NB4 (cell line): ENCODE measurements at regions not wholly inside any gene's neighbourhood (a gene's known extent, or its start where the extent isn't known, plus 50 kb on each side); places are given as distances from the start of the nearest gene placed in this dataset.

Source experiments
- DNase-seq: peaks from one replicate; pipeline ENCODE4 v3.0.0; 2010; ENCODE audit warnings: low read depth
- H3K4me3 ChIP-seq: one replicate; pipeline ENCODE4 v1.5.1; 2011; ENCODE audit warnings: mild to moderate bottlenecking, low read depth, low read length, moderate library complexity
- CTCF ChIP-seq: IDR thresholded peaks from one replicate; pipeline ENCODE4 v1.5.1; 2012; ENCODE audit warnings: low read depth, low read length
- MYC ChIP-seq: IDR thresholded peaks from 2 replicates; pipeline ENCODE4 v1.6.1; 2011; ENCODE audit warnings: low read depth, low read length
- POLR2A ChIP-seq: IDR thresholded peaks from 2 replicates; pipeline ENCODE4 v1.6.1; 2011; ENCODE audit warnings: mild to moderate bottlenecking; ENCODE audit not compliant: insufficient read length; ENCODE audit errors: extremely low read depth
- TF ChIP-seq, protein P1 (sequence below): IDR thresholded peaks from 2 replicates; pipeline ENCODE4 v1.6.1; 2011; ENCODE audit warnings: low read depth, low read length

GRCh38 chr17:69908626-69909368 is 166.2 kb upstream of the KCNJ16 start:
- no peak overlapping the region for H3K4me3 ChIP-seq
- DNase-seq, result no peak
- TF ChIP-seq, protein P1, sequence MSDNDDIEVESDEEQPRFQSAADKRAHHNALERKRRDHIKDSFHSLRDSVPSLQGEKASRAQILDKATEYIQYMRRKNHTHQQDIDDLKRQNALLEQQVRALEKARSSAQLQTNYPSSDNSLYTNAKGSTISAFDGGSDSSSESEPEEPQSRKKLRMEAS, result no peak
- TF ChIP-seq MYC, result no peak
- no peak for TF ChIP-seq POLR2A
- TF ChIP-seq CTCF, result no peak

GRCh38 chr17:69909389-69909788 is 165.6 kb upstream of the KCNJ16 start:
- no peak overlapping the region for H3K4me3 ChIP-seq
- no peak for DNase-seq
- TF ChIP-seq, protein P1, result no peak
- TF ChIP-seq CTCF (no peak), POLR2A (no peak), MYC (no peak)

DNA sequence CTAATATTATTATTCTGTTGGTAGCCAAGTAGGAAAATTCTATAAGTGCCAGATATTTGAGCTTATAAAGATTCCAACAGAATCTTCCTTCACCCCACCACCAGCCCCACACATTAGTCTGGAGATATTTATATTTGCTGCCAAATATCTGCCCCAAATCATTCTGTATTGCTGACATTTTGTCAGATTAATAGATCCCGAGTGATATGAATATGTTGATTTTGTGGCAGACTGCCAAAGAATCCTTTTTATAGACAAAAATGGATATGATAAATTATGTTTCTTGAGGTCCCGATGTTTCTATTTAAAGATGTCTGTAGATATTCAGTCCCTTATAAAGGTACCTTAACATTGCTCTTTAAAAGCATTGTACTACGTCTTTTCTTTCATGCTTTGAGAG is 162.2 kb upstream of the KCNJ16 start:
- TF ChIP-seq CTCF (no peak), POLR2A (no peak), MYC (no peak)
- TF ChIP-seq, protein P1, result no peak
- no peak overlapping the region for H3K4me3 ChIP-seq
- no peak for DNase-seq

GRCh38 chr17:69913216-69913615 is 161.8 kb upstream of the KCNJ16 start:
- TF ChIP-seq CTCF, result no peak
- TF ChIP-seq, protein P1, result no peak
- no peak for TF ChIP-seq POLR2A
- no peak for TF ChIP-seq MYC
- no peak overlapping the region for H3K4me3 ChIP-seq
- DNase-seq, result no peak

DNA sequence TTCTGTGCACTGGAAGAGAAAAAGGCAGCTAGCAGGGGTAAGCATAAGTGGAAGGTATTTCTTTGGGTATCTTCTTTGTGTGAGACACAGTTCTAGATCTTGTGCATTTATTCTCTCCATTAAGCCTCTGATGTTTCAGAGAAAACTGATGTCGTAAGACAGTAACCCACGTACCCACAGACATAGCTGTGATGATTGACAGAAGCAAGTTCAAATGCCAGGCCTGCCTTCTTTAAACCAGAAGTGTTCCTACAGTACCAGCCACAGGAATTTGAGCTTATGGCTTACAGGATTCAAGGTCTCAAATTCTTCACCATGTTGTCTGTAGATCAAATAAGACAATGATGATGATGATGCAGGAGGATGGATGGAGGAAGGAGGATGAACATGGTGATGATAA is 161.4 kb upstream of the KCNJ16 start:
- no peak overlapping the region for H3K4me3 ChIP-seq
- TF ChIP-seq CTCF (no peak), MYC (no peak), POLR2A (no peak)
- TF ChIP-seq, protein P1, result no peak
- DNase-seq, result no peak
